NOMO-1 treated with dmso at 0.1 percent for 144 hours (cell line): ENCODE measurements at regions not wholly inside any gene's neighbourhood (a gene's known extent, or its start where the extent isn't known, plus 50 kb on each side); places are given as distances from the start of the nearest gene placed in this dataset.
A peak's percentile ranks its signal among the peaks of the same experiment; 100 is the strongest.

Experiments
- DNase-seq: peaks from one replicate; lab custom pipeline; 2025; ENCODE audit not compliant: unreplicated experiment; lab: John Stamatoyannopoulos, UW

DNA sequence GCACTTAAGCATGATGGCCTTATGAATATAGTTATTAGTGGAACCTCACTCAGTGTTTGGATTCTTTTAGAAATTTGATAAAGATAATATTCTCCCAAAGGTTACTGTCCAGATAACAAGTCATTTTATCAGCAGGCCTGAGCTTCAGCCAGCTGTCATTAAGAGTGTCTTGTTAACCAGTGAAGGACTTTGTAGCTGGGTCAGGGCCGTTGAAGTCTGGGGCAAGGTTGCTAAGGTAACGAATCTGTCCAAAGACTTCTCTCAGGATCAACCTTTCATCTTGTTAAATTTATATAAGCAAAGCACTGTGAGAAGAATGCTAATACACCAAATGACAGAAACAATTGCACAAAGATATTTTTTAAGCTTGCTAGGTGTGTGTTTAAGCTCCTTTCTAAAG, 271.3 kb upstream of the TMPO start:
- DNase-seq = no peak

- no peak for DNase-seq
Observed at GRCh38 chr12:98253207-98254037, 262.0 kb upstream of the TMPO start.

DNA sequence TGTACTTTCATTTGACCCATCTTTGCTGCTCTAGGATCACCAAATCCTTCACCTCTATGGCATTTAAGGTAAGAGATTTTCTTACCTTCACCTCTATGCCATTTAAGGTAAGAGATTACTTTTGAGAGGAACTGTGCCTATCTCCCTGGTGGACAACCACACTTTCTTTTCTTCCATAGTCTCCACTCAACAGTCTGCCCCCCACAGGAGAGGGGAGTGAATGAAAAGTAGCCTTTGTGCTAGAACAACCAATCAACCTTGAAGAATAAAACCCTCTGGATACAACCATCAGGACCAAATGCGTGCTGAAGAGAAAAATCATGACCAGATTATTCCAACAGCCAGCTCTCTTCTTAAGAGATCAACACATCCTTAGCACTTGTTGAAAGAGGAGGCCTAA, 258.6 kb upstream of the TMPO start:
- no peak for DNase-seq

- DNase-seq = peak; percentile 9
Observed at GRCh38 chr12:98259693-98260092, 255.7 kb upstream of the TMPO start.

DNA sequence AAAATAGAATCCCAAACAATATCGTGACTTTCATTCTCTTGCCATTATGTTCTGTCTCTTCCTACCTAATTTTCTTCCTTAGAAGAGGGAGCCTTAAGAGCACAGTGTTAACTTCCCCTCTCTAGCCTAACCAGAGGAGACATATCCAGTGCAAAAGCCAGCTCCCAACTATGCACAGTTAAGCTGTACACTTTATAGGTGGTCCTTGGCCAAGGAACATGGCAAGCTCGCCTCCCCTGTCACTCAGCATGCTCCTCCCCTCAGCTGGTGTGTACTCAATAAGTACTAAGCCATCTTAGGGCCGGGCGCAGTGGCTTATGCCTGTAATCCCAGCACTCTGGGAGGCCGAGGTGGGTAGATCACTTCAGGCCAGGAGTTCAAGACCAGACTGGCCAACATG, 255.1 kb upstream of the TMPO start:
- DNase-seq = no peak

DNA sequence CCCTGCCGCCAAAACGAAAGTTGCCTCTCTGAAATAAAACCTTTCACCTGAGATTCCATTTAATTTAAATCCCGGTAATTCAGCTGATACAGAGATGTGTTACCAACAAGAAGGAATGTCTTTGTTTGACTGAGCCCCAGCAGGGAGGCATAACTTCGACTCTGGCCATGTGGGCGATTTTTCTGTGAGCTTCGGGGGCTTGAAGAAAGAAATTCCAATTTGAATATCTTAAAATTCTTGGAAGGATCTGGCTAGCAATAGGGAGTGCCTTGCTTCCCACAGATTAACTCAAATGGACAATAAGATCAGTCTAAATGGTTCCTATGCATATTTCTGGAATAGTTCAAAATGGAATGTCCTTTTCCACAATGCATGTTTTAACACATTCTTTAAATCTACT, 252.5 kb upstream of the TMPO start:
- no peak for DNase-seq

DNA sequence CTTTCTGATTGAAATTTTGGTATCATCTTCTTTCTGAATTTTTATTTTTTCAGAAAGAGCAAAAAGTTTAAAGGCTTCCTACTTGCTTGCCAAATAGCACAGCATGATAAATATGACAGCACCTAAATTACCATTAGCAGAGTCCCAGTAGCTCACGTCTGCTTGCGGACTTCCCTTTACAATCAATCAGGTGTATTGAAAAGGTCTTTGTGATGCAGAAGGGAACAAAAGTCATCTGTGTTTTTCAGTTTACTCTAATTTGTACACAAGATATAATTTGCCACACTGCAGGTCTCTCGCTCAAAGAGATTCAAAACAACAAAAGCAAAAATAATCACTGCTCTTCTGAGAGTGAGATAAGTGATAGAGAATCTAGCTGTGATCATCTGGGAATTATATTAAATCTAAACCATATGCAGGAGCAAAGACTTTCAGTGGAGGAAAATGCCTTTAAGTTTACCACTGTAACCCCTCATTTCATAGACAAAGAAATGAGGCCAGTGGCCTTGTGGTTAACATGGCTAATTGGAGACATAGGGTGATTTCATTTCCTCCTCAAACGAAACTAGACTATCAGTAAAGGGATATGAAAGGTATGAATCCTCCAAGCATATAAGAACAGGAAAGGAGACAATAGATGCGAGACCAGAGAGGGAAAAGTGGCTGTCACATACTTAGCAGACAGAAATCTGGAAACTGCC, 240.8 kb upstream of the TMPO start:
- peak; percentile 15 for DNase-seq

- no peak for DNase-seq
Observed at GRCh38 chr12:98275131-98275475, 240.3 kb upstream of the TMPO start.

DNA sequence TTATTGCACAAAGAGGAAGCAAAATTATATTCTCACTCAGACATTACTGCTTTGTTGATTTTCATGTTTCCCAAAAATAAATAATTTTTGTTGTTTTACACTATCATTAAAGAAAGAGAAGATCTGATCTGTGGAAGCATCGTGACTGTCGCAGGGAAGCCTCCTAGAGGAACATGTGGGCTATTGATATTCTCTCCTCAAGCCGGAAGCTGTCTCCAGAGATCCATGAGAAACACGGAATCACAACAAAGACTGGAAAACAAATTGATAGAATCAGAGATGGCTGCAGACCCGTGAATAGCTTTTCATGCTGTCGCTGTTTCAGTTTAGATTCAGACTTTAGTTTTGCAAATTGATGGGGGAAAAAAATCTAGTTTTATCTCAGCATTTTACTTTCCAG, 235.2 kb upstream of the TMPO start:
- no peak for DNase-seq

DNA sequence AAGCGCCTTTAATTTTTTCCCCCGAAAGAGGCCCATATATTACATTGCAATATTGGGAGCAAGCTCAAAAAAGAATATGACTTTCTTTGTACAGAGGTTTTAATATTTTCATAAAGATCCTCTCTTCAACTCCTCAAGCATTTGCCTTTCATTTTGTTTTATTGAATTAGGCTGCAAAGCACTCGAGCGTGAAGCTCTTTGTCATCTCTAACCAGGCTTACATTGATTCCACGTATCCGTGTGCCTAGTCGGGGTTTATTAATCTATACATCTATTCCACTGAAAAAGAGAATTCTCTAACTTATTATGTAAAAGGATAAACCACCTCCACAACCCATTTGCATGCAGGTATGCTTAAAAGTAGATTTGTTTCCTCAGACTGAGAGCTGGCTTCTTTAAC, 234.8 kb upstream of the TMPO start:
- no peak for DNase-seq

GRCh38 chr12:98291828-98292227, 223.6 kb upstream of the TMPO start:
- DNase-seq = no peak

DNA sequence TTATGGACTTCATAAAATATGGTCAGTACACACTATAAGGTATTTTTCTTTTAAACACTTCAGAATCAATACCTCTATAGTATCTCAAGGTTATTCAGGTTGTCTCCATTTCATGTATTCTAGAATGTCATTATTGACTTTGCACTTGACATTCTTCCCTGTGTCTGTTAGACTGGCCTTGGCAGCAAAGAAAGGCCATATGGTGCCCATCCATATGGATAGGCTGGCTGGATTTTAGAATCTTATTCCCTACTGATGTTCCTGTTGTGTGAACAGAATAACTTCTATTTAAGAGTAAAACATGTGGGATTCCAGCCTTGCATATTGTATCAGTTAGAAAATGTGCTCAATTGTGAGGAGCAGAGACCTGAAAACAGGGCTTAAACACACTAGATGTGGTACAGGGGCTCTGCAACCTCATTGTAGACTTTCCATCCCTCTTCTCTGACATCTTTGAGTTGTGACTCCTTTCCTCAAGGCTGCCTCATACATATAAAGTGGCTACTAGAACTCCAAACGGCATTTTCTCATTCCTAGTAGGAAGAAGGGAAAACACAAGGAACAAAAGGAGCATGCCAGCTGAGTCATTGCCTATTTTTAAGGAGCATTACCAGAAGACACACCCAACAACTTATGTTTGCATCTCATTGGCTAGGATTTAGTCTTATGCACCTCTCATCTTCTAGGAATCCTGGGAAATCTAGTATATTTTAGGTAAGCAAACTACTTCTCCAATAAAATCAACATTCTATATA, 221.2 kb upstream of the TMPO start:
- DNase-seq = no peak

GRCh38 chr12:98295681-98296080, 219.7 kb upstream of the TMPO start:
- no peak for DNase-seq

DNA sequence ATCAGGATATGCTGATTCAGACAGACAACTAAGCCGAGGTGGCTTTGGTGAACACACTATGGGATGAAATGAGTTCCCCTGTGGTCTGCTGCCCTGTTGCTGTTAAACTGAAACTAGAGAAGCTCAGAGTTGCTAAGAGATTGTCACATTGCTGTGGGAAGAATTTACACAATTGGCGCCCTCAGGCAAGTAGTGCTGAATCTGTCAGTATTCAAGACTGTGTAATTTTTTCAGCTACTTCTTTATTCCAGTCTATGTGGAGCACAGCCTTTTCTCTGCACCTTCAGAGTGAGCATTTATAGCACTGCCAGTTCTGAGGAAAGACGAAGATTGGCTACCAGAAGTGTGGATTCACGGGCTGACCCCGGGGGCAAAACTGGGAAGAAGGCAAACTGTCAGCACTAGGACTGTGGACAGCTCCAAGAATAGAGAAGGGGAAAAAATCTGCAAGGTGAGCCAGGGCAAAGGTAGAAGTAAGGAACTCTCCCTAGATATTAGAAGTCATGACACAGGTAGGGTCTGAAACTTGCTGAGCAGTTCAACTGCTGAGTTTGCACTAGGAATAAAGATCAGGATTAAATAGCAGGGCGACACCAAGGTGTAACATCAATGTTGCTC, 218.8 kb upstream of the TMPO start:
- no peak for DNase-seq

DNA sequence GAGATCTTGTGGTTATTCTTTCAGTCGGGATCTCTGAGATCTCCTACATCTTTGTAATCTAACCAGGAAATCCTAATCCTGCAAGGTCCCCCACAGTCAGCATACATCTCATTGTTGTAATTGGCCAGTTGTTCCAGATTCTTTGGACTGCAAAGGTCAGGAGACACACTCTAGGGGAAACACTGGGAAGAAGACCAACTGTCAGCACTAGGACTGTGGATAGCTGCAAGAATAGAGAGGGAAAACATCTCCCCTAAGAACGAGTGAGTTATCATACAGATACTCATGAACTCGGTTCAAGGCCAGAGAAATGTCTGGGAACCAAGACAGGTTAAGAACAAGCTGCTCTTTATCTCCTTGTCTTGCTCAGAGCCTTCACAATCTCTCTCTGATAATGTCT, 217.9 kb upstream of the TMPO start:
- no peak for DNase-seq

DNA sequence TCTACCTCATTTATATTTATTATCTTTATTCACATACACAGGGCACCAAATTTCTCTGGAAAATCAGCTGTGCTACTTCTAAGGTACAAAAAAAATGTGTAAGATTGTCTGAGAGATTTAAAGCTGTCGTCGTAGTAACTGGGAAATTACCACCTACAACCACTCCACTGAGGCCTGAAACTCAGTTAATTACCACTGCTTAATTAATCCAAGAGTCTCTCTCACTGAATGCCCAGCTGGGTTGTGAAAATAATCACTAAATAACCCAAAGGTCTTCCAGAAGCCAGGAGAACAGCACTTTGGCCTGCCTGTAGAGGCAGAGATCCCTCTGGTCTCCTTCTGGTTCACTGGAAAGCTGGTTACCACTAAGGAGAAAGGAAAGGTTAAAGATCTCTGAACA, 207.2 kb upstream of the TMPO start:
- DNase-seq = no peak

DNA sequence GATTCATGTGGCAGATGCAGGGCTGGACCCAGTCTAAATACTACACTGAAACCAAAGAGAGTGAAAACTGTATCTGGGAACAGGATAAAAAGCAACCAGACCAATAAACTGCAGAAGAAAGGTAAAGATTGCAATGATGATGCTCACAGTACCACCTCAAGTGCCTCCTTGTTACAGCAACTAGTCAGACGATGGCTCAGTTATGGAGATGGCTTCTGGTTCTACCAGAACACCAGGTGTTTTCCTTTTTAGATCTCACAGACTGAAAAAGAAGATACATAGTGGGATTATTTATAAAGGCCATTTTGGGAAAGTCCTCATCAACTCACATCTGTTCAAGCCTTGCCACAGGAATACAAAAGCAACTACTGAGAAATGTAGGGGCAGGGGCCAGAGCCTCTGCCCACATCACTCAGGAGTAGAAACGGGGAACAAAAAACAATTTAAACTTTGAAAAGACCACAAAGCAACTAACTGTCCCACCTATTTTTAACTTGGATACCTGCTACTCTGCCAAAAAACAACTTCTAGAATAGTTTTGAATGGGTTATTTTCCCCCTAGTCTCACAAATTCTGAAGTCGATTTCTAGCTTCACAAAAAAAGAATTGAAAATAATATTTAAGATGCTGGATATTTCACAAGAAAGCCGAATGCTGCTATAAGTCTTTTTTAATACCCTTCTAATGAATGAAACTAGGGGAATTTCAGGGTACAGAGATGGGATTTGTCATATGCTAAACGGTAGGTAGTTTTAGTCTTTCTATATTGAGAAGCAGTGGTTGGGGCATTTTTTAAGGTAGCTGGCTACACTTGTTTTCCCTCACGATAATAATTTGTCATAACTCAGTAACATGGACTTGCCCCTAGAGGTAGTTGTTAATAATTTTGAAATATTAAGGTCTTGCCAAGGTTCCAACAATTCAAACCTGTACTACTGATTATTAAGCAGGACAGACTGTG, 197.2 kb upstream of the TMPO start:
- no peak for DNase-seq

- no peak for DNase-seq
Observed at GRCh38 chr12:98319716-98320425, 195.5 kb upstream of the TMPO start.

DNA sequence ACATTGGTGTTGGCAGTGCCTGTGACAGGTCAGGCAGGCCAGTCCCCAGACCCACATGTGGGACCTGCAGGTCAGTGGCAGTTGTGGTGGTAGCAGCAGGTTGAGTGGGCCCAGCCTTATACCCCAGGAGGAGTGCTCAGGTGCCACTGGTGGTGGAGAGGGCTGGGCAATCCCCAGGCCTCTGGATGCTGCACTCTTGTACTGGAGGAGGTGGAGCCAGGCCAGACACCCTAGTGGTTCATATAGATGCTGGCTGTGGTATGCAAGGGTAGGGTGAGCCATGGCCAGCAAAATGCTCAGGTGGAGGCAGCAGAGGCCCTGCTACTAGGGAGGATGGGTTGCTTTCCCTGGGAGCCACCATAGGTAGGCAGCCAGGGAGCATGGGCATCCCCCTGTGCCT, 190.4 kb upstream of the TMPO start:
- DNase-seq = no peak

DNA sequence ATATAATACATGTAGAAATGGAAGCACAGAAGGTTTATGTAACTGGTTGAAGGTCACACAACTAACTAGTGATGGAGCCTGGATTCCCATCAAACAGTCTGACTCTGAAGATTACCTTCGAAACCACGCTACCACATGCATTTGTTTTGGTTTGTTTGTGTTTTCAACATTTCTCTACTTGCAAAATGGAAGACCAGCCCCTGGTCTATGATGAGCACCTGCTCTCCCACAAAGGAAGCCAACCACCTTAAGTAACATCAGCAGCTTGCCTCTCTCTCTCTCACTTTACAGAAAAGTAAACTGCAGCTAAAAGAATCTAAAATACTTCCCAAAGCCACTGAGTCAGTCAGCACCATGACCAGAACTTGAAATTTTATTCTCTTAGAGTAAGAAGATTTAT, 186.9 kb upstream of the TMPO start:
- DNase-seq = no peak
